ENCODE measurements at regions not wholly inside any gene's neighbourhood (a gene's known extent, or its start where the extent isn't known, plus 50 kb on each side); places are given as distances from the start of the nearest gene placed in this dataset.
"Not testable (repeated sequence)": the region's sequence is repeated elsewhere in the genome, so short reads cannot be mapped to it uniquely, and the experiment has no call there.

DNA sequence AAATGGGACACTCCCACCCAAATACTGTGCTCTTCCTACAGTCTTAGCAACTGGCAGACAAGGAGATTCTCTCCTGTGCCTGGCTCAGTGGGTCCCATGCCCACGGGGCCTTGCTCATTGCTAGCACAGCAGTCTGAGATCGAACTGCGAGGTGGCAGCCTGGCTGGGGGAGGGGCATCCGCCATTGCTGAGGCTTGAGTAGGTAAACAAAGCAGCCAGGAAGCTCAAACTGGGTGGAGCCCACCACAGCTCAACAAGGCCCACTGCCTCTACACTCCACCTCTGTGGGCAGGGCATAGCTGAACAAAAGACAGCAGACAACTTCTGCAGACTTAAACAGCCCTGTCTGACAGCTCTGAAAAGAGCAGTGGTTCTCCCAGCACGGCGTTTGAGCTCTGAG is 174.8 kb downstream of the COL12A1 start:
- DNase-seq; H3K36me3 ChIP-seq; H3K27ac ChIP-seq; H3K9me3 ChIP-seq; H3K4me3 ChIP-seq; H3K27me3 ChIP-seq (replicated peaks in 1 of 7); intact Hi-C loops (cut with DNase I; ENCODE audit: low total_unique reads); H3K4me1 ChIP-seq: not testable (repeated sequence)
- 44 to 82% (median 75%) methylated on average over 2 to 6 of the region's 6 CpGs for WGBS, 5 donors

DNA sequence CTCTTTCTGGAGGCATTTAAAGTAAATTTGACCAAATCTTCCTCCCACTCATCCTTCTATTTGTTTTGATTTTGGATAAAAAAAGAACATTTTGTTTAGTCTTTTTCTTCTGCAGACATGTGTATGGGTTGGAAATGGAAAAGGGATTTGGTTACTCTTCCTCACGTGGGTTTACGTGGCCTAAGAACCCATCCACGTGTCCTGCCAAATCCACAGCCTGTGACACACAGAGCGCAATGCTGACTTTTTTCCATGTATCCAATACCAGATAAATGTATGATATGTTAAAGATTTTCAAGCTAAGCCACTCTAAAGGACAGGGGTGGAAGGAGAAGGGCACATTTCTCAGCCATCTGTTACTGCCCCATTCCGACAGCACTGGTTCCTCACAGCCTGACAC is 176.5 kb downstream of the COL12A1 start:
- Histone ChIP-seq H3K27ac (no peak overlapping the region), H3K36me3 (no peaks in the 10 kb centered on the region), H3K27me3 (replicated peaks in 1 of 7) (no peaks in the 10 kb centered on the region), H3K4me3 (no peak overlapping the region), H3K4me1 (no peaks in the 10 kb centered on the region), H3K9me3 (no peaks in the 10 kb centered on the region)
- TF ChIP-seq POLR2A (IDR thresholded peaks at IDR 0.05) (no peak), POLR2AphosphoS5 (IDR thresholded peaks at IDR 0.05) (no peak)
- TF ChIP-seq, protein P1, sequence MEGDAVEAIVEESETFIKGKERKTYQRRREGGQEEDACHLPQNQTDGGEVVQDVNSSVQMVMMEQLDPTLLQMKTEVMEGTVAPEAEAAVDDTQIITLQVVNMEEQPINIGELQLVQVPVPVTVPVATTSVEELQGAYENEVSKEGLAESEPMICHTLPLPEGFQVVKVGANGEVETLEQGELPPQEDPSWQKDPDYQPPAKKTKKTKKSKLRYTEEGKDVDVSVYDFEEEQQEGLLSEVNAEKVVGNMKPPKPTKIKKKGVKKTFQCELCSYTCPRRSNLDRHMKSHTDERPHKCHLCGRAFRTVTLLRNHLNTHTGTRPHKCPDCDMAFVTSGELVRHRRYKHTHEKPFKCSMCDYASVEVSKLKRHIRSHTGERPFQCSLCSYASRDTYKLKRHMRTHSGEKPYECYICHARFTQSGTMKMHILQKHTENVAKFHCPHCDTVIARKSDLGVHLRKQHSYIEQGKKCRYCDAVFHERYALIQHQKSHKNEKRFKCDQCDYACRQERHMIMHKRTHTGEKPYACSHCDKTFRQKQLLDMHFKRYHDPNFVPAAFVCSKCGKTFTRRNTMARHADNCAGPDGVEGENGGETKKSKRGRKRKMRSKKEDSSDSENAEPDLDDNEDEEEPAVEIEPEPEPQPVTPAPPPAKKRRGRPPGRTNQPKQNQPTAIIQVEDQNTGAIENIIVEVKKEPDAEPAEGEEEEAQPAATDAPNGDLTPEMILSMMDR (IDR thresholded peaks at IDR 0.05 in 8 of 11, conservative IDR thresholded peaks at IDR 0.05 in 3 of 11), result no peak
- DNase-seq, result no peak
- intact Hi-C loops (cut with DNase I; ENCODE audit: low total_unique reads), result no loop called here
- 78 to 97% (median 90%) methylated on average over 5 of the region's 5 CpGs for WGBS, 5 donors

DNA sequence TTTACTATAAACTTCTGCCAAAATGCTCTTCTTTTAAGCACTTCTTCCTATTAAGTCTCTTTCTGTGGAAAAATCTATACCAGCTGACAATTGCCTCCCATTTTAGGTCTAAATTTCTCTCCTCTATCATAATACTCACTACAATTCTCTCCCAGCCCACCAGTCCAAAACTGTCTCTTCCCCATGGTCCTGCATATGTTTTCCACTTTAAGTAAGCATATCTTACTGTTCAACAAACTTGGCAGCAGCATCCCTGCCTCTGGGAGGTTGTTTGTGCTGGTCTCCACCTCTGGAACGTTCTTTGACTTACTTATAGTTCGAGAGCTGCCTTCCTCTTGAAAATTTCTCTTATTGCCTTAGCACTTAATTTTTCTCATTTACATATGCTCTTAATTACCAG is 180.5 kb downstream of the COL12A1 start:
- Histone ChIP-seq H3K4me3 (no peak overlapping the region), H3K36me3 (no peaks in the 10 kb centered on the region), H3K27me3 (replicated peaks in 1 of 7) (no peaks in the 10 kb centered on the region), H3K4me1 (no peaks in the 10 kb centered on the region), H3K27ac (no peak overlapping the region), H3K9me3 (peaks cover 0 to 5% (median 0%) of the 10 kb centered on the region in 8 donors)
- WGBS, 5 donors, result 63 to 79% (median 71%) methylated on average over 2 of the region's 2 CpGs
- intact Hi-C loops (cut with DNase I; ENCODE audit: low total_unique reads), result no loop called here
- TF ChIP-seq, protein P1 (IDR thresholded peaks at IDR 0.05 in 8 of 11, conservative IDR thresholded peaks at IDR 0.05 in 3 of 11), result no peak
- DNase-seq, result no peak

DNA sequence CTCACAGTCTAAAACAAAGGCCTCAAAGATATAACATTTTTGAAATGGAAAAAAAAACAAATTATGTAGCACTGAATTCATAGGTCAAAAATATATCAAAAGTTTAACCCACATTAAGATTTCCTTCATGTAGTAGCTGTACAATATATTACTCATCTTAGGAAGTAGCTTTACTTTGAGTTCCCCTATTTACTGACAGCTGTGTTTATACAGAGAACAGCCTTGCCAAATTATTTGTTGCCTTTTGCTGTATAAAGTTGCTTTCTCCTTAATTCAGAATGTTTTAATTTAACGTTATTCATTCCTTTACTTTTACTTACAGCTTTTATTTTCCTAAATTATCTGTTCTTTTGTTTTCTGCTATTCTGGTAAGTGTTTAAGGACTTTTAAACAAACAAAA is 181.0 kb downstream of the COL12A1 start:
- no peaks in the 10 kb centered on the region for H3K4me1 ChIP-seq
- intact Hi-C loops (cut with DNase I; ENCODE audit: low total_unique reads), result no loop called here
- WGBS, 5 donors, result 61 to 80% (median 75%) methylated on average over 1 of the region's 1 CpG
- no peaks in the 10 kb centered on the region for H3K27me3 ChIP-seq (replicated peaks in 1 of 7)
- no peak overlapping the region for H3K27ac ChIP-seq
- no peak for DNase-seq
- no peak for TF ChIP-seq POLR2A (IDR thresholded peaks at IDR 0.05)
- peaks cover 0 to 5% (median 0%) of the 10 kb centered on the region in 8 donors for H3K9me3 ChIP-seq
- H3K36me3 ChIP-seq, result no peaks in the 10 kb centered on the region
- no peak overlapping the region for H3K4me3 ChIP-seq

DNA sequence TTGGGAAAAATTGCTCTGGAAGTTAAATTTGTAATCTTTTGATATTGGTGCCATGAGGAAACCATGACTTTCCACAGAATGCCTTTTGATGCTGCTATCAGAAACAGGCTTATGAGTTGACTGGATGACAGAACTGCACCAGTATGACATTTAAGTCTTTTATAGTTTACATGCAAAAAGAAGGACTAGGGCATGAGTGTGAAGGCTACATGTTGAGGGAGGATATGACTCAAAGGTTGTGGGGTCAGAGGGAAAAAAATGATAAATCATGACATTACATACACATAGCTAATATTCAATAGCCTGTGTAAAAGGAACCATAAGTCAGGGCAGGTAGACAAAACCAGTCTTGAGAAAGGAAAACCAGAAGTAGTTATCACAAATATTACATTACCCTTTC is 182.2 kb downstream of the COL12A1 start:
- H3K36me3 ChIP-seq, result no peaks in the 10 kb centered on the region
- no peak overlapping the region for H3K4me3 ChIP-seq
- no peak for DNase-seq
- intact Hi-C loops (cut with DNase I; ENCODE audit: low total_unique reads), result no loop called here
- H3K27me3 ChIP-seq (replicated peaks in 1 of 7), result no peaks in the 10 kb centered on the region
- no peak for TF ChIP-seq POLR2AphosphoS5 (IDR thresholded peaks at IDR 0.05)
- TF ChIP-seq, protein P1 (IDR thresholded peaks at IDR 0.05 in 8 of 11, conservative IDR thresholded peaks at IDR 0.05 in 3 of 11), result no peak
- TF ChIP-seq POLR2A (IDR thresholded peaks at IDR 0.05), result no peak
- H3K27ac ChIP-seq, result no peak overlapping the region
- peaks cover 0 to 11% (median 5%) of the 10 kb centered on the region in 8 donors for H3K9me3 ChIP-seq
- no peaks in the 10 kb centered on the region for H3K4me1 ChIP-seq
